GM12891 (cell line): ENCODE measurements at regions not wholly inside any gene's neighbourhood (a gene's known extent, or its start where the extent isn't known, plus 50 kb on each side); places are given as distances from the start of the nearest gene placed in this dataset.

Experiments used
- PAX5 ChIP-seq: IDR thresholded peaks from 2 replicates; pipeline ENCODE4 v1.6.1; 2011; ENCODE audit warnings: low read length, moderate library complexity, mild to moderate bottlenecking; ENCODE audit not compliant: insufficient read depth, severe bottlenecking
- POLR2A ChIP-seq: IDR thresholded peaks from 2 replicates; pipeline ENCODE4 v1.6.1; 2011; ENCODE audit warnings: low read depth, low read length, control low read depth
- POLR2AphosphoS5 ChIP-seq: IDR thresholded peaks from 2 replicates; pipeline ENCODE4 v1.6.1; 2011; ENCODE audit warnings: low read depth, low read length, control low read depth
- TAF1 ChIP-seq: IDR thresholded peaks from 2 replicates; pipeline ENCODE4 v1.6.1; 2011; ENCODE audit warnings: low read depth, low read length, control low read depth

DNA sequence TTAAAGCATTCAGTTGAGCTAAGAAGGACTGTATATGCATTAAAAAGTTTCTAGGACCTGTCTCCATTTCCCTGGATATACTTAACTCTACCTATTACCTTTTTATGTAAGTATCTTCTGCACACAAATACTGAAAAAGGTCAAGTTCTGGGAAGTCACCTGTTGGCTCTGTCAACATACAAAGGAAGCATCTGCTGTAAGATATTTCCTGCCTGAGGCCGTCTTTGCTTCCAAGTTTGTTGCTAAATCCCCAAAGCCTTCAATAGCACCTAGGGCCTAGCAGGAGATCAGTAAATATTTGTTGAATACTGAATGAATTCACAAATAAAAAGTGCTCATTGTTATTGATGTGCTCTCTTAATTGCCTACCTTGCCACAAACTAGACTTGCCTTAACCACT is 188.4 kb downstream of the DUSP6 start:
- TF ChIP-seq POLR2A = no peak
- no peak for TF ChIP-seq PAX5
- no peak for TF ChIP-seq POLR2AphosphoS5
- TF ChIP-seq TAF1 = no peak
